ENCODE measurements at regions not wholly inside any gene's neighbourhood (a gene's known extent, or its start where the extent isn't known, plus 50 kb on each side); places are given as distances from the start of the nearest gene placed in this dataset.

DNA sequence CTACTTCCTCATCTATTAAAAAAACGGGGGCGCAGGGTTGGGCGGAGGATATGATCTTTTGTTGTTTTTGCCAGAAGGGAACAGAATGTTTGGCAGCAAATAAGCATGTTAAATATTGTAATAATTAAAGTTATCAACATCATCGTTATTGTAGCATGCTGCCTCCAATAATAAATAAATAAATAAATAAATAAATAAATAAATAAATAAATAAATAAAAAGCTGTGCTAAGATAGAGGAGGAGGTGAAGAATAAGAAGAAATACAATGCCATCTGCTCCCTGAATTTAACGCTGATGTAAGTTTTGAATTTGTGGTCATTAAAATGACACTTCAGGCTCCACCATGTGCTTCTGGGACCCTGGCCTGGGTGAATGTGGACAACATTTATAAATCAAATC lies 508.0 kb upstream of the TNC start:
- no peaks in the 10 kb centered on the region for H3K4me1 ChIP-seq (ENCODE audit: insufficient read depth, low read length)
- peaks cover 6% of the 10 kb centered on the region for H3K9me3 ChIP-seq (ENCODE audit: low read length)
- DNase-seq (ENCODE audit: low spot score) (no peak), FAIRE-seq (no peak), ATAC-seq (no peak)
- no peak overlapping the region for H2AFZ ChIP-seq (ENCODE audit: low read length)
- ChIA-PET POLR2A (no interaction called here), CTCF (ENCODE audit: low intra/inter-chr PET ratio, low total read pairs) (no interaction called here)
- in situ Hi-C loops (cut with HindIII; ENCODE audit: extremely low pct_ligation_motif_present, low pct_unique_long_range_greater_than_20kb): no loop called here
- no peak overlapping the region for H3K4me3 ChIP-seq (replicated peaks in 1 of 3; ENCODE audit: insufficient read depth in 1 of 3, low read depth in 2 of 3, low read length in 3 of 3)
- no TSS peak for BruUV-seq (replicated peaks)
- no peaks in the 10 kb centered on the region for H3K79me2 ChIP-seq (ENCODE audit: insufficient read depth, low read length)
- no peaks in the 10 kb centered on the region for H4K20me1 ChIP-seq (ENCODE audit: insufficient read depth, low read length)
- H3K27me3 ChIP-seq (ENCODE audit: control insufficient read depth in 1 of 2, insufficient read depth in 2 of 2, low read length in 2 of 2): no peaks in the 10 kb centered on the region
- H3K4me2 ChIP-seq (ENCODE audit: low read depth, low read length): no peak overlapping the region
- WGBS (ENCODE audit: low lambda C conversion rate): 48% methylated on average over 5 of the region's 5 CpGs
- no peak overlapping the region for H3K9ac ChIP-seq (ENCODE audit: insufficient read depth, low read depth, low read length)
- no peak overlapping the region for H3K27ac ChIP-seq (ENCODE audit: extremely low read length, insufficient read depth, low read length)
- no peaks in the 10 kb centered on the region for H3K36me3 ChIP-seq (replicated peaks in 1 of 2; ENCODE audit: control insufficient read depth in 1 of 2, insufficient read depth in 2 of 2, low read length in 2 of 2)
- intact Hi-C loops (cut with micrococcal nuclease; ENCODE audit: unreplicated experiment): no loop called here
- TF ChIP-seq ZNF33A (CRISPR knock-in tag; IDR thresholded peaks at IDR 0.05; ENCODE audit: borderline replicate concordance): no peak
- TF ChIP-seq, protein P1, sequence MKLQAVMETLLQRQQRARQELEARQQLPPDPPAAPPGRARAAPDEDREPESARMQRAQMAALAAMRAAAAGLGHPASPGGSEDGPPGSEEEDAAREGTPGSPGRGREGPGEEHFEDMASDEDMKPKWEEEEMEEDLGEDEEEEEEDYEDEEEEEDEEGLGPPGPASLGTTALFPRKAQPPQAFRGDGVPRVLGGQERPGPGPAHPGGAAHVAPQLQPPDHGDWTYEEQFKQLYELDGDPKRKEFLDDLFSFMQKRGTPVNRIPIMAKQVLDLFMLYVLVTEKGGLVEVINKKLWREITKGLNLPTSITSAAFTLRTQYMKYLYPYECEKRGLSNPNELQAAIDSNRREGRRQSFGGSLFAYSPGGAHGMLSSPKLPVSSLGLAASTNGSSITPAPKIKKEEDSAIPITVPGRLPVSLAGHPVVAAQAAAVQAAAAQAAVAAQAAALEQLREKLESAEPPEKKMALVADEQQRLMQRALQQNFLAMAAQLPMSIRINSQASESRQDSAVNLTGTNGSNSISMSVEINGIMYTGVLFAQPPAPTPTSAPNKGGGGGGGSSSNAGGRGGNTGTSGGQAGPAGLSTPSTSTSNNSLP (IDR thresholded peaks at IDR 0.05; ENCODE audit: low read depth, low read length): no peak
- TF ChIP-seq SSRP1 (CRISPR knock-in tag; IDR thresholded peaks at IDR 0.05): no peak

DNA sequence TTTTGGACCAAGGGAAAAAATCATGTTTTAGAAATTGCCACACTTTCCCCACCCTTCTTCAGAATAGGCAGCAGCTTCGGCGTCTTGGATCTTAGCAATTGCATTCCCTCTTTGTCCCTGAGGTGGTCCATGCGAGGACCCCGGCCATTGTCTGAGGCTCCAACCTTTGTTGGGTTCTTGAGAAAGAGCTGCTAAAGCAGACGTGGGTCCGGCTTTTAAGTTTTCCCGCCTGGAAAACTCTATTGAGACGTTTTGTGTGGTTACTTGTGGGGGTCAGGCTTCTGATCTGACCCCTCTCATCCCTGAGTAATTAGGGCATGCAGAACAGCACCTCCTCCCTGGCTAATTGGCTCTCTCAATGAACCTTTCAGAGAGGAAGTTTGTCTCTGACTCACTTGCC lies 509.6 kb upstream of the TNC start:
- WGBS (ENCODE audit: low lambda C conversion rate): 13% methylated on average over 6 of the region's 8 CpGs
- Histone ChIP-seq H3K9me3 (ENCODE audit: low read length) (no peaks in the 10 kb centered on the region), H3K36me3 (replicated peaks in 1 of 2; ENCODE audit: control insufficient read depth in 1 of 2, insufficient read depth in 2 of 2, low read length in 2 of 2) (no peaks in the 10 kb centered on the region), H3K79me2 (ENCODE audit: insufficient read depth, low read length) (no peaks in the 10 kb centered on the region), H3K27me3 (ENCODE audit: control insufficient read depth in 1 of 2, insufficient read depth in 2 of 2, low read length in 2 of 2) (no peaks in the 10 kb centered on the region), H3K4me1 (ENCODE audit: insufficient read depth, low read length) (no peaks in the 10 kb centered on the region), H4K20me1 (ENCODE audit: insufficient read depth, low read length) (no peaks in the 10 kb centered on the region), H2AFZ (ENCODE audit: low read length) (no peak overlapping the region), H3K4me3 (replicated peaks in 1 of 3; ENCODE audit: insufficient read depth in 1 of 3, low read depth in 2 of 3, low read length in 3 of 3) (no peak overlapping the region), H3K27ac (ENCODE audit: extremely low read length, insufficient read depth, low read length) (no peak overlapping the region), H3K9ac (ENCODE audit: insufficient read depth, low read depth, low read length) (no peak overlapping the region), H3K4me2 (ENCODE audit: low read depth, low read length) (no peak overlapping the region)
- ChIA-PET POLR2A (no interaction called here), CTCF (ENCODE audit: low intra/inter-chr PET ratio, low total read pairs) (no interaction called here)
- BruUV-seq (replicated peaks): no TSS peak
- in situ Hi-C loops (cut with HindIII; ENCODE audit: extremely low pct_ligation_motif_present, low pct_unique_long_range_greater_than_20kb): no loop called here
- no peak for FAIRE-seq
- no peak for DNase-seq (ENCODE audit: low spot score)
- intact Hi-C loops (cut with micrococcal nuclease; ENCODE audit: unreplicated experiment): no loop called here
- no peak for ATAC-seq
- TF ChIP-seq HDAC6 (IDR thresholded peaks at IDR 0.05; ENCODE audit: low read depth, low read length): no peak
- no peak for TF ChIP-seq ZSCAN22 (CRISPR knock-in tag; IDR thresholded peaks at IDR 0.05)
- no peak for TF ChIP-seq ZNF781 (CRISPR knock-in tag; IDR thresholded peaks at IDR 0.05; ENCODE audit: borderline replicate concordance, not compliant biosample characterization)
- no peak for TF ChIP-seq SNAPC2 (CRISPR knock-in tag; IDR thresholded peaks at IDR 0.05)
- TF ChIP-seq, protein P2, sequence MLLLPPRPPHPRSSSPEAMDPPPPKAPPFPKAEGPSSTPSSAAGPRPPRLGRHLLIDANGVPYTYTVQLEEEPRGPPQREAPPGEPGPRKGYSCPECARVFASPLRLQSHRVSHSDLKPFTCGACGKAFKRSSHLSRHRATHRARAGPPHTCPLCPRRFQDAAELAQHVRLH (CRISPR knock-in tag; IDR thresholded peaks at IDR 0.05; ENCODE audit: borderline replicate concordance, low read depth): no peak
- TF ChIP-seq SIN3B (IDR thresholded peaks at IDR 0.05; ENCODE audit: low read length): no peak
- TF ChIP-seq, protein P3, sequence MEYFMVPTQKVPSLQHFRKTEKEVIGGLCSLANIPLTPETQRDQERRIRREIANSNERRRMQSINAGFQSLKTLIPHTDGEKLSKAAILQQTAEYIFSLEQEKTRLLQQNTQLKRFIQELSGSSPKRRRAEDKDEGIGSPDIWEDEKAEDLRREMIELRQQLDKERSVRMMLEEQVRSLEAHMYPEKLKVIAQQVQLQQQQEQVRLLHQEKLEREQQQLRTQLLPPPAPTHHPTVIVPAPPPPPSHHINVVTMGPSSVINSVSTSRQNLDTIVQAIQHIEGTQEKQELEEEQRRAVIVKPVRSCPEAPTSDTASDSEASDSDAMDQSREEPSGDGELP (IDR thresholded peaks at IDR 0.05; ENCODE audit: borderline replicate concordance, low read depth): no peak
- TF ChIP-seq, protein P4, sequence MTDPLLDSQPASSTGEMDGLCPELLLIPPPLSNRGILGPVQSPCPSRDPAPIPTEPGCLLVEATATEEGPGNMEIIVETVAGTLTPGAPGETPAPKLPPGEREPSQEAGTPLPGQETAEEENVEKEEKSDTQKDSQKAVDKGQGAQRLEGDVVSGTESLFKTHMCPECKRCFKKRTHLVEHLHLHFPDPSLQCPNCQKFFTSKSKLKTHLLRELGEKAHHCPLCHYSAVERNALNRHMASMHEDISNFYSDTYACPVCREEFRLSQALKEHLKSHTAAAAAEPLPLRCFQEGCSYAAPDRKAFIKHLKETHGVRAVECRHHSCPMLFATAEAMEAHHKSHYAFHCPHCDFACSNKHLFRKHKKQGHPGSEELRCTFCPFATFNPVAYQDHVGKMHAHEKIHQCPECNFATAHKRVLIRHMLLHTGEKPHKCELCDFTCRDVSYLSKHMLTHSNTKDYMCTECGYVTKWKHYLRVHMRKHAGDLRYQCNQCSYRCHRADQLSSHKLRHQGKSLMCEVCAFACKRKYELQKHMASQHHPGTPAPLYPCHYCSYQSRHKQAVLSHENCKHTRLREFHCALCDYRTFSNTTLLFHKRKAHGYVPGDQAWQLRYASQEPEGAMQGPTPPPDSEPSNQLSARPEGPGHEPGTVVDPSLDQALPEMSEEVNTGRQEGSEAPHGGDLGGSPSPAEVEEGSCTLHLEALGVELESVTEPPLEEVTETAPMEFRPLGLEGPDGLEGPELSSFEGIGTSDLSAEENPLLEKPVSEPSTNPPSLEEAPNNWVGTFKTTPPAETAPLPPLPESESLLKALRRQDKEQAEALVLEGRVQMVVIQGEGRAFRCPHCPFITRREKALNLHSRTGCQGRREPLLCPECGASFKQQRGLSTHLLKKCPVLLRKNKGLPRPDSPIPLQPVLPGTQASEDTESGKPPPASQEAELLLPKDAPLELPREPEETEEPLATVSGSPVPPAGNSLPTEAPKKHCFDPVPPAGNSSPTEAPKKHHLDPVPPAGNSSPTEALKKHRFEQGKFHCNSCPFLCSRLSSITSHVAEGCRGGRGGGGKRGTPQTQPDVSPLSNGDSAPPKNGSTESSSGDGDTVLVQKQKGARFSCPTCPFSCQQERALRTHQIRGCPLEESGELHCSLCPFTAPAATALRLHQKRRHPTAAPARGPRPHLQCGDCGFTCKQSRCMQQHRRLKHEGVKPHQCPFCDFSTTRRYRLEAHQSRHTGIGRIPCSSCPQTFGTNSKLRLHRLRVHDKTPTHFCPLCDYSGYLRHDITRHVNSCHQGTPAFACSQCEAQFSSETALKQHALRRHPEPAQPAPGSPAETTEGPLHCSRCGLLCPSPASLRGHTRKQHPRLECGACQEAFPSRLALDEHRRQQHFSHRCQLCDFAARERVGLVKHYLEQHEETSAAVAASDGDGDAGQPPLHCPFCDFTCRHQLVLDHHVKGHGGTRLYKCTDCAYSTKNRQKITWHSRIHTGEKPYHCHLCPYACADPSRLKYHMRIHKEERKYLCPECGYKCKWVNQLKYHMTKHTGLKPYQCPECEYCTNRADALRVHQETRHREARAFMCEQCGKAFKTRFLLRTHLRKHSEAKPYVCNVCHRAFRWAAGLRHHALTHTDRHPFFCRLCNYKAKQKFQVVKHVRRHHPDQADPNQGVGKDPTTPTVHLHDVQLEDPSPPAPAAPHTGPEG (CRISPR knock-in tag; IDR thresholded peaks at IDR 0.05): no peak
